HUES48 (cell line): ENCODE measurements at regions not wholly inside any gene's neighbourhood (a gene's known extent, or its start where the extent isn't known, plus 50 kb on each side); places are given as distances from the start of the nearest gene placed in this dataset.
"Not testable (repeated sequence)": the region's sequence is repeated elsewhere in the genome, so short reads cannot be mapped to it uniquely, and the experiment has no call there.

Source experiments
- H3K27ac ChIP-seq: one replicate; pipeline ENCODE4 v1.7.0; 2013; ENCODE audit warnings: low read depth, low read length, inconsistent platforms
- H3K27me3 ChIP-seq: 2 replicates; pipeline ENCODE4 v1.6.1; 2013; ENCODE audit warnings: mild to moderate bottlenecking, low read length; ENCODE audit not compliant: control insufficient read depth, insufficient read depth
- H3K36me3 ChIP-seq: 2 replicates; pipeline ENCODE4 v1.6.1; 2013; ENCODE audit warnings: low read length; ENCODE audit not compliant: control insufficient read depth, insufficient read depth
- H3K4me1 ChIP-seq: 2 replicates; pipeline ENCODE4 v1.6.1; 2013; ENCODE audit warnings: mild to moderate bottlenecking, low read length; ENCODE audit not compliant: control insufficient read depth, insufficient read depth
- H3K4me3 ChIP-seq: 2 replicates; pipeline ENCODE4 v1.5.1; 2013; ENCODE audit warnings: mild to moderate bottlenecking, low read depth, low read length
- H3K9ac ChIP-seq: 2 replicates; pipeline ENCODE4 v1.6.1; 2013; ENCODE audit warnings: mild to moderate bottlenecking, low read depth, low read length, moderate library complexity
- H3K9me3 ChIP-seq: 2 replicates; pipeline ENCODE4 v1.6.1; 2013; ENCODE audit warnings: low read length; ENCODE audit not compliant: control insufficient read depth, insufficient read depth

- no peaks in the 10 kb centered on the region for H3K9me3 ChIP-seq
- H3K27ac ChIP-seq, result no peak overlapping the region
Observed at GRCh38 chr4:93888308-93888707, 59.8 kb downstream of the ATOH1 start.

GRCh38 chr4:93888768-93889167 is 60.2 kb downstream of the ATOH1 start:
- Histone ChIP-seq H3K4me3 (no peak overlapping the region), H3K9me3 (no peaks in the 10 kb centered on the region), H3K36me3 (no peaks in the 10 kb centered on the region), H3K4me1 (no peaks in the 10 kb centered on the region), H3K9ac (no peak overlapping the region), H3K27me3 (no peaks in the 10 kb centered on the region), H3K27ac (no peak overlapping the region)

More at GRCh38 chr4:93888308-93888707, 59.8 kb downstream of the ATOH1 start:
- no peak overlapping the region for H3K9ac ChIP-seq
- no peaks in the 10 kb centered on the region for H3K4me1 ChIP-seq
- no peaks in the 10 kb centered on the region for H3K36me3 ChIP-seq
- H3K27me3 ChIP-seq, result no peaks in the 10 kb centered on the region
- H3K4me3 ChIP-seq, result no peak overlapping the region

- Histone ChIP-seq H3K9me3 (no peaks in the 10 kb centered on the region), H3K27ac (no peak overlapping the region), H3K27me3 (no peaks in the 10 kb centered on the region), H3K36me3 (no peaks in the 10 kb centered on the region), H3K4me1 (no peaks in the 10 kb centered on the region), H3K9ac (no peak overlapping the region), H3K4me3 (no peak overlapping the region)
Observed at GRCh38 chr4:93891244-93891643, 62.7 kb downstream of the ATOH1 start.

GRCh38 chr4:93894995-93895394 is 66.4 kb downstream of the ATOH1 start:
- no peak overlapping the region for H3K27ac ChIP-seq
- H3K4me3 ChIP-seq, result no peak overlapping the region
- no peaks in the 10 kb centered on the region for H3K36me3 ChIP-seq
- no peak overlapping the region for H3K9ac ChIP-seq
- no peaks in the 10 kb centered on the region for H3K4me1 ChIP-seq
- no peaks in the 10 kb centered on the region for H3K27me3 ChIP-seq
- H3K9me3 ChIP-seq, result no peaks in the 10 kb centered on the region

GRCh38 chr4:93896516-93896915 is 68.0 kb downstream of the ATOH1 start:
- no peaks in the 10 kb centered on the region for H3K36me3 ChIP-seq
- no peak overlapping the region for H3K4me3 ChIP-seq
- H3K4me1 ChIP-seq, result no peaks in the 10 kb centered on the region
- no peak overlapping the region for H3K27ac ChIP-seq
- H3K27me3 ChIP-seq, result no peaks in the 10 kb centered on the region
- H3K9ac ChIP-seq, result no peak overlapping the region
- H3K9me3 ChIP-seq, result no peaks in the 10 kb centered on the region

- Histone ChIP-seq H3K4me3 (no peak overlapping the region), H3K9ac (no peak overlapping the region), H3K4me1 (no peaks in the 10 kb centered on the region), H3K36me3 (no peaks in the 10 kb centered on the region), H3K27ac (no peak overlapping the region), H3K9me3 (no peaks in the 10 kb centered on the region), H3K27me3 (no peaks in the 10 kb centered on the region)
Observed at GRCh38 chr4:93897559-93897958, 69.0 kb downstream of the ATOH1 start.

- Histone ChIP-seq H3K4me1 (no peaks in the 10 kb centered on the region), H3K36me3 (no peaks in the 10 kb centered on the region), H3K9ac (no peak overlapping the region), H3K9me3 (no peaks in the 10 kb centered on the region), H3K27ac (no peak overlapping the region), H3K27me3 (no peaks in the 10 kb centered on the region), H3K4me3 (no peak overlapping the region)
Observed at GRCh38 chr4:93908778-93909177, 80.2 kb downstream of the ATOH1 start.

GRCh38 chr4:93911671-93912070 is 83.1 kb downstream of the ATOH1 start:
- H3K27ac ChIP-seq, result no peak overlapping the region
- H3K4me3 ChIP-seq, result no peak overlapping the region
- no peak overlapping the region for H3K9ac ChIP-seq
- no peaks in the 10 kb centered on the region for H3K4me1 ChIP-seq
- H3K9me3 ChIP-seq, result no peaks in the 10 kb centered on the region
- H3K27me3 ChIP-seq, result no peaks in the 10 kb centered on the region
- no peaks in the 10 kb centered on the region for H3K36me3 ChIP-seq

GRCh38 chr4:93912146-93912545 is 83.6 kb downstream of the ATOH1 start:
- no peaks in the 10 kb centered on the region for H3K36me3 ChIP-seq
- no peaks in the 10 kb centered on the region for H3K27me3 ChIP-seq
- no peaks in the 10 kb centered on the region for H3K9me3 ChIP-seq
- no peak overlapping the region for H3K27ac ChIP-seq
- H3K4me1 ChIP-seq, result no peaks in the 10 kb centered on the region
- H3K9ac ChIP-seq, result no peak overlapping the region
- H3K4me3 ChIP-seq, result no peak overlapping the region

- H3K4me1 ChIP-seq, result no peaks in the 10 kb centered on the region
- no peaks in the 10 kb centered on the region for H3K27me3 ChIP-seq
- H3K4me3 ChIP-seq, result no peak overlapping the region
- no peak overlapping the region for H3K9ac ChIP-seq
- H3K9me3 ChIP-seq, result no peaks in the 10 kb centered on the region
- H3K36me3 ChIP-seq, result no peaks in the 10 kb centered on the region
- no peak overlapping the region for H3K27ac ChIP-seq
Observed at GRCh38 chr4:93918856-93919255, 90.3 kb downstream of the ATOH1 start.

GRCh38 chr4:93923570-93923969 is 95.0 kb downstream of the ATOH1 start:
- H3K36me3 ChIP-seq, H3K27ac ChIP-seq, H3K9ac ChIP-seq, H3K27me3 ChIP-seq, H3K4me3 ChIP-seq, H3K4me1 ChIP-seq, H3K9me3 ChIP-seq: not testable (repeated sequence)

GRCh38 chr4:93947286-93947685 is 118.7 kb downstream of the ATOH1 start:
- H3K9ac ChIP-seq, result no peak overlapping the region
- no peaks in the 10 kb centered on the region for H3K36me3 ChIP-seq
- H3K27ac ChIP-seq, result no peak overlapping the region
- no peaks in the 10 kb centered on the region for H3K9me3 ChIP-seq
- H3K27me3 ChIP-seq, result no peaks in the 10 kb centered on the region
- H3K4me1 ChIP-seq, result peaks cover 19% of the 10 kb centered on the region
- H3K4me3 ChIP-seq, result 0 out of 2 replicates have a peak overlapping the region, but pooled peaks have one; percentile 1
